Mucosa of descending colon (tissue), 3 donors: ENCODE measurements at regions not wholly inside any gene's neighbourhood (a gene's known extent, or its start where the extent isn't known, plus 50 kb on each side); places are given as distances from the start of the nearest gene placed in this dataset.
"Not testable (repeated sequence)": the region's sequence is repeated elsewhere in the genome, so short reads cannot be mapped to it uniquely, and the experiment has no call there.

ENCODE experiments used
- ATAC-seq: fragments of 200-7000 bp; cut with Tn5 transposase; one replicate; pipeline ENCODE4 v1.9.1; 2020; ENCODE audit warnings: mild to moderate bottlenecking, moderate library complexity
- DNase-seq, 3 donors: peaks; one replicate each; pipeline ENCODE4 v3.0.0-alpha.2; 2020
- H3K36me3 ChIP-seq: fragments of 200-600 bp; one replicate; pipeline ENCODE4 v1.8.0; 2021; ENCODE audit warnings: low read depth, mild to moderate bottlenecking
- H3K4me1 ChIP-seq: fragments of 200-600 bp; one replicate; pipeline ENCODE4 v1.8.0; 2021; ENCODE audit warnings: low read depth, mild to moderate bottlenecking
- H3K4me3 ChIP-seq: fragments of 200-600 bp; one replicate; pipeline ENCODE4 v1.8.0; 2021; ENCODE audit warnings: mild to moderate bottlenecking
- H3K9me3 ChIP-seq: fragments of 200-600 bp; one replicate; pipeline ENCODE4 v1.8.0; 2021; ENCODE audit warnings: mild to moderate bottlenecking
- CTCF ChIP-seq: fragments of 200-600 bp; IDR thresholded peaks from one replicate; pipeline ENCODE4 v1.8.0; 2022; ENCODE audit warnings: antibody characterized with exemption, mild to moderate bottlenecking
- intact Hi-C, 2 donors: fragments of 100-400 bp; cut with DNase I in 1 of 2; cut with micrococcal nuclease in 1 of 2; formaldehyde crosslinking; loops; one replicate each; pipeline versions ENCODE4 v1.11.0 to v1.11.1; 2022; cut with DNase I, micrococcal nuclease
- donor health status: DM: no; HTN: no; CAD: no; lungs with moderate emphysema.
- donor health status: DM: no; HTN: no; CAD: no.
- donor health status: DM: no; HTN: yes; CAD: no.

GRCh38 chr12:33156042-33156441, 259.5 kb upstream of the PKP2 start:
- no peaks in the 10 kb centered on the region for H3K36me3 ChIP-seq
- ATAC-seq = no peak
- intact Hi-C loops = no loop called here
- no peak for DNase-seq
- no peak overlapping the region for H3K4me3 ChIP-seq
- no peak for TF ChIP-seq CTCF
- peaks cover 30% of the 10 kb centered on the region for H3K9me3 ChIP-seq
- no peaks in the 10 kb centered on the region for H3K4me1 ChIP-seq

GRCh38 chr12:33147292-33147691, 250.7 kb upstream of the PKP2 start:
- ATAC-seq, intact Hi-C loops: not testable (repeated sequence)

GRCh38 chr12:33129500-33129899, 232.9 kb upstream of the PKP2 start:
- intact Hi-C loops = no loop called here
- H3K4me3 ChIP-seq = no peak overlapping the region
- no peaks in the 10 kb centered on the region for H3K36me3 ChIP-seq
- DNase-seq (no peak), ATAC-seq (no peak)
- TF ChIP-seq CTCF = no peak
- H3K9me3 ChIP-seq = no peaks in the 10 kb centered on the region
- no peaks in the 10 kb centered on the region for H3K4me1 ChIP-seq

More at GRCh38 chr12:33147292-33147691, 250.7 kb upstream of the PKP2 start:
- peaks cover 23% of the 10 kb centered on the region for H3K9me3 ChIP-seq
- not testable (repeated sequence) for H3K4me3 ChIP-seq, DNase-seq, H3K4me1 ChIP-seq, H3K36me3 ChIP-seq

- no peak for ATAC-seq
- no peak for DNase-seq
- no peaks in the 10 kb centered on the region for H3K4me1 ChIP-seq
- intact Hi-C loops = no loop called here
- H3K36me3 ChIP-seq = no peaks in the 10 kb centered on the region
- H3K4me3 ChIP-seq = no peak overlapping the region
- no peaks in the 10 kb centered on the region for H3K9me3 ChIP-seq
- no peak for TF ChIP-seq CTCF
Observed at GRCh38 chr12:33125755-33126154, 229.2 kb upstream of the PKP2 start.

- intact Hi-C loops = no loop called here
- DNase-seq (no peak), ATAC-seq (no peak)
- H3K9me3 ChIP-seq = no peaks in the 10 kb centered on the region
- no peak for TF ChIP-seq CTCF
- no peaks in the 10 kb centered on the region for H3K36me3 ChIP-seq
- H3K4me3 ChIP-seq = no peak overlapping the region
- H3K4me1 ChIP-seq = no peaks in the 10 kb centered on the region
Observed at GRCh38 chr12:33116284-33116683, 219.7 kb upstream of the PKP2 start.

- Histone ChIP-seq H3K36me3 (no peaks in the 10 kb centered on the region), H3K4me1 (no peaks in the 10 kb centered on the region), H3K4me3 (no peak overlapping the region), H3K9me3 (no peaks in the 10 kb centered on the region)
- DNase-seq (no peak), ATAC-seq (no peak)
- intact Hi-C loops = no loop called here
- no peak for TF ChIP-seq CTCF
Observed at GRCh38 chr12:33115716-33116115, 219.1 kb upstream of the PKP2 start.
